Hepatocyte (in vitro differentiated cells): ENCODE measurements at regions not wholly inside any gene's neighbourhood (a gene's known extent, or its start where the extent isn't known, plus 50 kb on each side); places are given as distances from the start of the nearest gene placed in this dataset.

Experiments used
- DNase-seq: peaks from one replicate; pipeline ENCODE4 v3.0.0-alpha.2; 2016; ENCODE audit warnings: low spot score
- H2AFZ ChIP-seq: fragments of 200-600 bp; sonication (generic); 2 replicates; pipeline ENCODE4 v1.6.0; 2016; ENCODE audit warnings: antibody characterized with exemption, mild to moderate bottlenecking
- H3K27ac ChIP-seq: fragments of 200-600 bp; sonication (generic); 2 replicates; pipeline ENCODE4 v1.5.1; 2016; ENCODE audit warnings: mild to moderate bottlenecking
- H3K27me3 ChIP-seq: fragments of 200-600 bp; sonication (generic); 2 replicates; pipeline ENCODE4 v1.6.1; 2016
- H3K36me3 ChIP-seq: fragments of 200-600 bp; sonication (generic); replicated peaks from 2 replicates; pipeline ENCODE4 v1.5.1; 2016; ENCODE audit warnings: low read depth; ENCODE audit not compliant: insufficient read depth
- H3K4me1 ChIP-seq: fragments of 200-600 bp; sonication (generic); 2 replicates; pipeline ENCODE4 v1.5.1; 2016; ENCODE audit warnings: mild to moderate bottlenecking, moderate library complexity; ENCODE audit not compliant: insufficient read depth
- H3K4me2 ChIP-seq: fragments of 200-600 bp; sonication (generic); 2 replicates; pipeline ENCODE4 v1.6.0; 2016
- H3K4me3 ChIP-seq: fragments of 200-600 bp; sonication (generic); 2 replicates; pipeline ENCODE4 v1.5.1; 2016; ENCODE audit warnings: mild to moderate bottlenecking
- H3K79me2 ChIP-seq: fragments of 200-600 bp; sonication (generic); 2 replicates; pipeline ENCODE4 v1.6.0; 2017; ENCODE audit warnings: mild to moderate bottlenecking
- H3K9me2 ChIP-seq: fragments of 200-600 bp; sonication (generic); replicated peaks from 2 replicates; pipeline ENCODE4 v1.6.0; 2017; ENCODE audit warnings: mild to moderate bottlenecking; ENCODE audit not compliant: insufficient read depth
- H3K9me3 ChIP-seq: fragments of 200-600 bp; sonication (generic); 2 replicates; pipeline ENCODE4 v1.5.1; 2016; ENCODE audit warnings: low read depth, mild to moderate bottlenecking
- H4K20me1 ChIP-seq: fragments of 200-600 bp; sonication (generic); 2 replicates; pipeline ENCODE4 v1.6.0; 2016; ENCODE audit warnings: mild to moderate bottlenecking; ENCODE audit not compliant: insufficient read depth, poor library complexity, severe bottlenecking
- CTCF ChIP-seq: fragments of 200-600 bp; sonication (generic); IDR thresholded peaks from 2 replicates; pipeline ENCODE4 v1.5.1; 2016; ENCODE audit warnings: antibody characterized with exemption, mild to moderate bottlenecking; ENCODE audit not compliant: poor library complexity
- EZH2 ChIP-seq: fragments of 200-600 bp; sonication (generic); IDR thresholded peaks from 2 replicates; pipeline ENCODE4 v1.6.1; 2016; ENCODE audit warnings: antibody characterized with exemption, mild to moderate bottlenecking, borderline replicate concordance
- EZH2phosphoT487 ChIP-seq: fragments of 200-600 bp; sonication (generic); IDR thresholded peaks from one replicate; pipeline ENCODE4 v1.6.1; 2018; ENCODE audit warnings: antibody characterized with exemption, mild to moderate bottlenecking, low read depth, moderate library complexity; ENCODE audit not compliant: unreplicated experiment, severe bottlenecking
- WGBS: methylation state at CpG from one replicate; pipeline ENCODE4 v1.1.6; 2016; ENCODE audit warnings: low lambda C conversion rate; ENCODE audit errors: missing lambda C conversion rate; 5-methylcytosine and 5-hydroxymethylcytosine counted together

- no peak overlapping the region for H3K4me3 ChIP-seq
- H3K27me3 ChIP-seq = no peaks in the 10 kb centered on the region
- no peaks in the 10 kb centered on the region for H3K9me3 ChIP-seq
- TF ChIP-seq EZH2 = no peak
- TF ChIP-seq EZH2phosphoT487 = no peak
- no peak for TF ChIP-seq CTCF
- no peaks in the 10 kb centered on the region for H3K4me1 ChIP-seq
- no peak overlapping the region for H3K27ac ChIP-seq
- H3K4me2 ChIP-seq = no peak overlapping the region
- H3K9me2 ChIP-seq = no peaks in the 10 kb centered on the region
- H4K20me1 ChIP-seq = no peaks in the 10 kb centered on the region
- DNase-seq = no peak
- WGBS = 71% methylated on average over 5 of the region's 5 CpGs
- no peak overlapping the region for H2AFZ ChIP-seq
- no peaks in the 10 kb centered on the region for H3K36me3 ChIP-seq
- no peaks in the 10 kb centered on the region for H3K79me2 ChIP-seq
Observed at GRCh38 chr5:155189476-155189875, 175.9 kb downstream of the KIF4B start.

- Histone ChIP-seq H3K4me1 (no peaks in the 10 kb centered on the region), H3K27me3 (no peaks in the 10 kb centered on the region), H4K20me1 (no peaks in the 10 kb centered on the region), H3K79me2 (no peaks in the 10 kb centered on the region), H3K9me3 (no peaks in the 10 kb centered on the region), H3K27ac (no peak overlapping the region), H3K36me3 (no peaks in the 10 kb centered on the region), H2AFZ (no peak overlapping the region), H3K4me2 (no peak overlapping the region), H3K4me3 (no peak overlapping the region), H3K9me2 (no peaks in the 10 kb centered on the region)
- 86% methylated on average over 4 of the region's 4 CpGs for WGBS
- TF ChIP-seq EZH2phosphoT487 = no peak
- TF ChIP-seq EZH2 = no peak
- TF ChIP-seq CTCF = no peak
- no peak for DNase-seq
Observed at GRCh38 chr5:155189981-155190380, 176.4 kb downstream of the KIF4B start.

GRCh38 chr5:155193029-155193428, 179.5 kb downstream of the KIF4B start:
- 64% methylated on average over 3 of the region's 3 CpGs for WGBS
- no peaks in the 10 kb centered on the region for H3K79me2 ChIP-seq
- peak; percentile 17 for DNase-seq
- H3K36me3 ChIP-seq = no peaks in the 10 kb centered on the region
- H3K27ac ChIP-seq = no peak overlapping the region
- TF ChIP-seq CTCF = no peak
- no peaks in the 10 kb centered on the region for H3K9me2 ChIP-seq
- H3K27me3 ChIP-seq = no peaks in the 10 kb centered on the region
- H3K4me1 ChIP-seq = no peaks in the 10 kb centered on the region
- no peak overlapping the region for H3K4me3 ChIP-seq
- no peak overlapping the region for H3K4me2 ChIP-seq
- H2AFZ ChIP-seq = no peak overlapping the region
- H4K20me1 ChIP-seq = no peaks in the 10 kb centered on the region
- H3K9me3 ChIP-seq = no peaks in the 10 kb centered on the region

- Histone ChIP-seq H2AFZ (no peak overlapping the region), H3K4me1 (no peaks in the 10 kb centered on the region), H3K9me3 (no peaks in the 10 kb centered on the region), H4K20me1 (no peaks in the 10 kb centered on the region), H3K27me3 (no peaks in the 10 kb centered on the region), H3K9me2 (no peaks in the 10 kb centered on the region), H3K79me2 (no peaks in the 10 kb centered on the region), H3K4me2 (no peak overlapping the region), H3K4me3 (no peak overlapping the region), H3K27ac (no peak overlapping the region), H3K36me3 (no peaks in the 10 kb centered on the region)
- WGBS = 78% methylated on average over 7 of the region's 7 CpGs
- TF ChIP-seq CTCF = no peak
- no peak for TF ChIP-seq EZH2
- no peak for TF ChIP-seq EZH2phosphoT487
- DNase-seq = no peak
Observed at GRCh38 chr5:155193483-155194107, 180.0 kb downstream of the KIF4B start.
